COLO668 (cell line): ENCODE measurements at regions not wholly inside any gene's neighbourhood (a gene's known extent, or its start where the extent isn't known, plus 50 kb on each side); places are given as distances from the start of the nearest gene placed in this dataset.
"Not testable (repeated sequence)": the region's sequence is repeated elsewhere in the genome, so short reads cannot be mapped to it uniquely, and the experiment has no call there.

ENCODE experiments used
- DNase-seq: peaks from one replicate; lab custom pipeline; 2025; ENCODE audit not compliant: unreplicated experiment; lab: John Stamatoyannopoulos, UW

GRCh38 chr4:62482355-62482754 is 1282.2 kb downstream of the ADGRL3 start:
- DNase-seq = no peak

DNA sequence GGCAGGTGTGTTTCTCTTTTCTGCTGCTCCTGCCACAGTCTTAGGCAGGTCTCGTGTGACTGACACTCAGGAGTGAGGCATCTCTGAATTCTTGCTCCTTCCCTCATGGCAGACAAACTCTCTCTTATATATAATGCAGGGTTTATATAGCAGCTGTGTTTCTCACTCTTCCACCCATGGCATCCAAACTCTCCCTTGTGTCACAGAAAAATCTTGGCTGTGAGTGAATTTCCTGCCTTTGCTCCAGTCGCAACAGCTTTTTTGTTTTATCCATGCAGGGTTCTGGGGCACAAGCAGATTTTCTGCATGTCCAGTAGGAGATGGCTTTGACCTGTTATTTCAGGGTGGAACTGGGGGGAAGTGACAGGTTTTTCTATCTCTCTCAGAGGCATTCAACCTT is 1275.5 kb downstream of the ADGRL3 start:
- DNase-seq = no peak

DNA sequence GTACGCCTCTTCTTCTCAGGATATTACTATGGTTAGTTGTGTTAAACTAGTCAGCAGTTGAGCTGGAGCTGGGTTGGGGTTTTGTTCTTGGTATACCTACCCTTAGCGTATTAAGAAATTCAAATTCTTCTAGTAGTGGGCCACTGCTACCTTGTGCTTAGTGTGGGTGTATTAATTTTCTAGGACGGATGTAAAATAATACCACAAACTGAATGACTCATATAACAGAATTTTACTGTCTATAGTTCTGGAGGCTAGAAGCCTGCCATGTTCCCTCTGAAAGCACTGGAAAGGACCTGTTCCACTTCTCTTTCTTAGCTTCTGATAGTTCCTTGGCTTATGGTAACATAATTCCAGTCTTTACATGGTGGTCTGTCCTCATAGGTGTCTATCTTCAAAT is 1274.7 kb downstream of the ADGRL3 start:
- DNase-seq = no peak

- DNase-seq = no peak
Observed at GRCh38 chr4:62471021-62471420, 1270.9 kb downstream of the ADGRL3 start.

DNA sequence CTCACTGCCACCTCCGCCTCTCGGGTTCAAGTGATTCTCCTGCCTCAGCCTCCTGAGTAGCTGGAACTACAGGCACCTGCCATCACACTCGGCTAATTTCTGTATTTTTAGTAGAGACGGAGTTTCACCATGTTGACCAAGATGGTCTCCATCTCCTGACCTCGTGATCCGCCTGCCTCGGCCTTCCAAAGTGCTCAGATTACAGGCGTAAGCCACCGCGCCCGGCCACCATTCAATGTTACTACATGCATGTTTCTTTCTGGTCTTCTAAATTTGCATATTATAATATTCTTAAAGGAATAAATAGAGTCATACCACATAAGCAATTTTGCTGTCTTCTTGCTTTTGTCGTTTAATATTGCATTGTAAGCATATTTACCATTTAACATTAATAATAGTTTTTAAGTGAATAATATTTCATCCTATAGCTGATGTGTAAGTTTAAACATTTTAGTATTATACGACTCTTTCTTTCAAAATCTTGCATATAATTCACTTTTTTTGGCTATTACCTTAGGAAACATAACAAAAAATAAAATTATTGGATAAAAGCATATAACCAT is 1270.4 kb downstream of the ADGRL3 start:
- no peak for DNase-seq

GRCh38 chr4:62470020-62470419 is 1269.9 kb downstream of the ADGRL3 start:
- no peak for DNase-seq

DNA sequence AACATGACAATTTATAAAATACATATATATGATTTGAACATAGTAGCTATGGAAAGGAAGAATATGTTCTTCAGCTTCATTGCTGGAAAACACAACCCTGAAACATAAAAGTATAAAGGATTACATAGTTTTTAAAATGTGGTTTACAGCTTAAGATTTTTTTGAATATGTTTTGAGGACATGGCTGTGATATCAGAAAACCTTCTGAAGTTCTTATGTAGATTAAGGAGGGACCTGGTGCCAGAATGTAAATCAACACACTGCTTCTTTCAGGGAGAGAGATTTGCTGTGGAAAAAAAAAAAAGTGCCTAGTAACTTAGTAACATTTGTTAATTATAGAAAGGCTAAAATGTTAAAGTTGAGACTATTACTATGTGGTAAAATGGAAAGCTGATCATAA is 1261.8 kb downstream of the ADGRL3 start:
- DNase-seq = no peak

DNA sequence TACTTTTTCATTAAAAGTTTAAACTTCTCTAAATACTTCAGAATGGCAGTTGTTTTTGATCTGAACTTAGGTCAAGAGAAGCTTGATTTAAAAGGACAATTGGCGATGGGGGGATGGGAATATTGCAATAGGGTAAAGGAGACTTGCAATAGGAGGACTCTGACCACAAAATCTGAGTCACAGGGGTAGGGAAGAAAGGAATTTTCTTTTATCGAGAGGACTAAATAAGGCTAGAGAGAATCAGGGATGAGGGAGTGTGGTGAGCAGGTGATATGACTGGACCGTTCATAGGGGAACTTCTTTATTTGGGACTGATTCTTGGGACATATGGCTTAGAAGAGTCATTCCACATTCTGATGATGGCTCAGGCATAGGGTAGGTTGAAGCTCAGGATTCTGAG is 1260.2 kb downstream of the ADGRL3 start:
- no peak for DNase-seq

DNA sequence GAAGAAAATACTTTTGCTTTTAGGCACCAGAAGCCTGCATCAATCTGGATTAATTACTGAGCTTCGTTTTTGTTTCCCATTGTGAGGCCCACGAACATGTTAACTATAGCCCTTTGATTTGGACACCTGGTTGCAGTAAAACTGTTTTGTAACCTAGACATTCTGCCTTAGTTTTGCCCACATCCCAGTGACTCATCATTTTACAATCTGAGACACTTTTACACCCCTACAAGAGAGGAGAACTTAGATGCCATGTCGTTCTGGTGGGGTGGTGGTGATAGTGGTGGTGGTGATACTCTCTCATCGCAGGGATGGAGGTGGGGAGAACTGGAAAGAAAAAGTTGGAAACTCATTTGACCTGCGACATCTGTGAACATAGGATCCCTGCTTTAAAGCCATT is 1257.2 kb downstream of the ADGRL3 start:
- DNase-seq = no peak

GRCh38 chr4:62455871-62456270 is 1255.7 kb downstream of the ADGRL3 start:
- DNase-seq = no peak

DNA sequence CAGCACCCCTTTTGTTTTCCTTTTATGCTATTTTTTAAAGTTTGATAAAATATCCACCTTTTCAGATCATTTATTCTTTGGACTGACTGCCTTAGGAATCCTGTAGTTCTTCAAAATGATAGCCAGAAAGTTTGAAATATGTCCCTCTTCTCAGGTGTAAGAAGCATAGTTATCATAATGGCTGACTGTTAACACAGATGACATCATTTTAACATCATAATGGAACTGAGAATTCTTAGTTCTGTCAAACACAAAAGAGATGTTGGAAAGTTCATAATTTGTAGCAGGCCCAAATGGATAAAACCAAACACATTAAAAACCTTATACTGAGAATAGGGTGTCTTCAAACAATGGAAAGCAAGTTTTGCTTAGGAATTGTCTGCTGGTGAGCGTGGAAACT is 1254.4 kb downstream of the ADGRL3 start:
- DNase-seq = no peak

GRCh38 chr4:62450740-62451139 is 1250.6 kb downstream of the ADGRL3 start:
- no peak for DNase-seq

- no peak for DNase-seq
Observed at GRCh38 chr4:62449538-62449937, 1249.4 kb downstream of the ADGRL3 start.

- DNase-seq = no peak
Observed at GRCh38 chr4:62448911-62449310, 1248.8 kb downstream of the ADGRL3 start.

- DNase-seq = no peak
Observed at GRCh38 chr4:62439051-62439450, 1238.9 kb downstream of the ADGRL3 start.

DNA sequence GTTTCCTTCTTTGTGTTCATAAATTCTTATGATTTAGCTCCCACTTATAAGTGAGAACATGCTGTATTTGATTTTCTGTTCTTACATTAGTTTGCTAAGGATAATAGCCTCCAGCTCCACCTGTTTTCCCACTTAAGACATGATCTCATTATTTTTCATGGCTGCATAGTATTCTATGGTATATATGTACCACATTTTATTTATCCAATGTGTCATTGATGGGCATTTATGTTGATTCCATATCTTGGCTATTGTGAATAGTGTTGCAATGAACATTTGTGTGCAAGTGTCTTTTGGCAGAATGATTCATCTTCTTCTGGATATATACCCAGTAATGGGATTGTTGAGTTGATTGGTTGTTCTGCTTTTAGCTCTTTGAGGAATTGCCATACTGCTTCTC is 1234.8 kb downstream of the ADGRL3 start:
- DNase-seq = no peak

GRCh38 chr4:62431513-62432231 is 1231.5 kb downstream of the ADGRL3 start:
- DNase-seq = not testable (repeated sequence)

DNA sequence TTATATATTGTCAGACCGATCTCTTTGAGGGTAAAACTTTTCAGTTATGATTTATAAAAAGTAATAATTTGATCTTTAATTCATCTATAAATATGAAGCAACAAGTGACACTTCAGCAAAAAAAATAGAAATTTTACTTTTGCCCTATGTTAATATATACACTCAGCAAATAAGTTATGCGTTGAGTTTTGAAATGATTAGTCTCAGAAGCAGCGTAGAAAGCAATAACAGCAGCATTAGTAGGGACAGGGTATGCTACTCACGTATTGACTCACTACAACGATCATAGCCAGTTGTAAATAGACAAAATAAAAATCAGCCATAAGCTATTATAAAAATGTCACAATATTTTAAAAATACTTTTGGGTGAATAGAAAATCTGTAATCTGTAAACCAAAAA is 1229.2 kb downstream of the ADGRL3 start:
- no peak for DNase-seq

DNA sequence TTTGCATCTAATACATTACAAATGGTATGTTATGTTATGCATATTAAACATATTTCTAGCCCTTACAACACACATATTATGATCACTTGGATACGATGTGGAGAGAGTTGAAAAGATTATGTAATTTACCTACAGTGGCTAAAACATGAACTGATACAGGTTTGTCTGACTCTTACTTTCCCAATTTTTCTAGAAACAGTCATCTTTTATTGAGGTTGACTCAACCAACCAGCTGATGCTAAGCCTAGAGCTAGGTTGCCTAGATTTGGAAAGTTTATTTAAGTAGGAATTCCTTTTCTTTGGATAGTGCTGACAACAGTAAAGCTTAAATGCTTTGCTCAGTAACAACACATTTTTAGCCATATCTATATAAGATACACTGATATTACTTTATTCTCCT is 1215.1 kb downstream of the ADGRL3 start:
- no peak for DNase-seq

DNA sequence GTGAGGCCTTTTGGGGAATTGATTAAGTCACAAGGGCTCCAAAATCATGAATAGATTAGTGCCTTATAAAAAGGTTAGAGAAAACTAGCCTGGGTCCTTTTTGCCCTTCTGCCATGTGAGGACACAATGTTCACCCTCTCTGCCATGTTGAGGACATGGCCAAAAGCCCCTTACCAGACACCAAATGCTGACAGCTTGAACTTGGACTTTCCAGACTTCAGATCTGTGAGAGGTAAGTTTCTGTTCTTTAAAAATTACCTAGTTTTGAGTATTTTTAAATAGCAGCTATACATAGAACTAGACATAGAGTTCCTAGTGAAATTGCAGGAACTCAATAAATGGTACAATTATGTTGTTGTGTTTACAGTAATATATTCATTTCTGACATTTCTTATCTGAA is 1214.4 kb downstream of the ADGRL3 start:
- no peak for DNase-seq

DNA sequence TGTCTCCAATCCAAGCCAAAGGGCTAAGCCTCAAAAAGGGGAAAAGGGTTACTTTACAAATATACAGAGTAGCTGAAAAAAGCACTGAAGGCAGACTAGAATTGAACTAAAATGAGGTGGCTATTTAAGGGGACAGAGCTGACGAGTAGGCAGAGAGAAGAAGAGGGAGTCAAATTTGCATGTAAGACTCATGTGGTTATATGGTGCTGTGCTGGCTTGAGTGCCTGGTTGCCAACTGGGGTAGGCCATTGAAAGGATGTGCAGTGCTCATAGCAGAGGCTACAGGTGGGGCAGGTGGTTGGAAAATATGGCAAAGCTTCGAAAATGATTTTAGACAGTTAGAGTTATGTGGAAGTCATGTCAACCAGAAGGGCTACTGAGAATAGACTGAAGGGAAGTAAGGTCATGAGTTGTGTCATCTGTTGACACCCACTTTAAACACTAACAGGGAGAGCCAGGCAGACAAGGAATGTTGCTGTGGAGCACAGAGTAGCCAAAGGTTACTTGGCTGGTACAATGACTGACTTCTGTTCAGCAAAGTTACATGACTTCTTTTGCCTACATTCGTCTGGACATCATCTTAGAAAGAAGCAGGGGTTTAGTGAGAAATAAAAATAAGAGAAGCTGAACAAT is 1210.4 kb downstream of the ADGRL3 start:
- no peak for DNase-seq

DNA sequence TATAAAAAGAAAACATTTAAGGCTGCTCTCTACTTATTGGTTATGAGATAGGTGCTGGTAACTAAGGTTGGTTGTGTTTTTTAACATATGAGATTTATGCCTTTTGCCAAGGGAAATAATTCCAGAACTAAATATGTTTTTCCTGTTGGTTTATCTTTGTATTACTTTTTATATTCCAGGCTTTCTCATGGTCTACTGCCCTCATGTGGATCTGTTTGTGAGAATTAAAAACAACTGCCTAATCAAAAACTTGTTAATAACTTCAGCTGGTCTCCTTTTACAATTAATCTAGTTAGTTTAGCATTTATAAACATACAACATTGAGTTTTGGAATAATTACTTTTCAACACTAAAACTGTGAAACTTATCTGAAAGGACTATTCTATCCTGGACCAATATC is 1208.3 kb downstream of the ADGRL3 start:
- no peak for DNase-seq

DNA sequence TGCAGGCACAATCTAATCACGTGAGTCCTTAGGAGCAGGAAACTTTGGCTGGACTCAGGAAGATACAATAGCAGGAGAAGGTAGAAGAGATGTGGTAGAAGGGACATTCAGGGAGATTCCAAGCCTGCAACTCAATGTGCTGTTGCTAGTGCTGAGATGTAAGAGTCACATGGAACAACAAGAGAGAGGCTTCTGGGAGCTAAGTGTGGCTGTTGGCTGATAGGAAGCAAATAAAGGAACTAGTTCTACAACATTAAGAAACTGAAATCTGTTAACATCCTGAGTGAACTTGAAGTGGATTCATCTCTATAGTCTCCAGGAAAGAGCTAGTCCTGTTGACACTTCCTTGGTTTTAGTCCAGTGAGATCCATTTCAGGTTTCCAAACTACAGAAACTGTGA is 1207.4 kb downstream of the ADGRL3 start:
- DNase-seq = no peak
